Hippocampal formation (tissue), 2 donors: ENCODE measurements at regions not wholly inside any gene's neighbourhood (a gene's known extent, or its start where the extent isn't known, plus 50 kb on each side); places are given as distances from the start of the nearest gene placed in this dataset.
"Not testable (repeated sequence)": the region's sequence is repeated elsewhere in the genome, so short reads cannot be mapped to it uniquely, and the experiment has no call there.

ENCODE experiments used
- DNase-seq, 2 donors: peaks; one replicate each; lab custom pipeline; 2025; lab: John Stamatoyannopoulos, UW

DNA sequence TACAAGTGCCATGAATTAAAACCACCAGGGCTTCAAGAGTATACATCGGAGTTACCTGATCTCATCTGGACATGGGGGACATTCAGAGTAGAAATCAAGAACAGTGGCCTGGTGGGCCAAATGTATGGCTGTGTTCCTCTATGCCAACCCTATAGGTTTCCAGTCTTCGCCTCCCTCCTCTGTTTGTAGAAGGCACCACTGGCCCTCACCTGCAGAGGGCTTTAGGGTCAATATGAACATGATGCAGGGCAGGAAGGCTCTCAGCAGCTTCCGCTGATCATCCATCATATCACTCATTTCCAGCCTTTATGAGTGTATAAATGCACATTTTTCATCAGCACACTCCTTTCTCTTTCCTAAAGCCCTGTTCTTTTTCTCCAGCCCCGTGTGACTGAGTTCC lies 555.5 kb upstream of the BRINP1 start:
- no peak for DNase-seq

DNA sequence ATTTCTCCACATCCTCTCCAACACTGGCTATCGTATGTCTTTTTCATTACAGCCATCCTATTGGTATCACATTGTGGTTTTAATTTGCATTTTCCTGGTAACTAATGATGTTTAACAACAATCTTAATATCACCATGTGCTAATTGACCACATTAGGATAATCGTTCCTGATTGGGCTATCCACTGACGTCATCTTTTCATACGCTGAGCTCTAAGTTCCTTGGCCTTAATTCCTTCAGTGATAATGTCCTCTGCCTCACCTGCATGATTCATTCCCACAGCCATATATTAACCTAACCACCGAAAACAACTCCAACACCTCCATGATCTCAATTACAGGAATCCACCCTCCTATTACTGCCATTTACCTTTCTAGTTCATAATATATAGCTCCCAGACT lies 547.9 kb upstream of the BRINP1 start:
- no peak for DNase-seq

DNA sequence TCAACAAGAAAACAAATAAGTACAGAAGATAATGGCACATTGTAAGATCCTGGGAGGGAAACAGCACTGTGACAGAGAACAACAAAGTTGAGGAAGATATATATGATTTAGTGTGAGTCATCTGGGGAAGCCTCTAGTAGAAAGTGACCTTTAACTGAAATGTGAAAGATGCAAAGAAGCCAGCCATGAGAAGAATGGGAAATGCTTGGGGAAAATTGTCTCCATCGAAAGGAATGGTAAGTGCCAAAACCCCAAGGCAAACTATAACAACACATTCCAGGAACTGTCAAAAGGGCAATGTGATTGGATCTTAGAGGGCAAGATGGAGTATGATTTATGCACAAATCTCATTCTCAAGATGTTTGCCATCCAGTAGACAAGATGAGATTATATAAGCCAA lies 537.8 kb upstream of the BRINP1 start:
- no peak for DNase-seq

DNA sequence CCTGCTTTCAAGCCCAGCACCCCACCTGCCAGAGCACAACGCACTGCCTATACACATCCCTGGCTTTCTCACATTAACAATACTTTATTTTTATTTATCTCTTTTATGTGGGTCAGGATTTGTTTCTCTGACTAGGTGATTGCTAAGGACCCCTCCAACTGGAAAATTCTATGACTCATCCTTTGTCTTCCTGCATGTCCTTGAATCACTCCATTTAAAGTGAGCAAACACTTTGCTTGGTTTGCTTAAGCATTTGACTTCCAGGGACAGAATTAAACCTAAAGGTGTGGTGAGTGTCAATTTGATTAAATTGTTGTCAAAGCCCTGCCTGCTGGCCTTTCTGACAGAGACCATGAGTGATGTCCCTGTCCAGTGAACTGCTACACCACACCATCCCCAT lies 536.5 kb upstream of the BRINP1 start:
- DNase-seq, result no peak

DNA sequence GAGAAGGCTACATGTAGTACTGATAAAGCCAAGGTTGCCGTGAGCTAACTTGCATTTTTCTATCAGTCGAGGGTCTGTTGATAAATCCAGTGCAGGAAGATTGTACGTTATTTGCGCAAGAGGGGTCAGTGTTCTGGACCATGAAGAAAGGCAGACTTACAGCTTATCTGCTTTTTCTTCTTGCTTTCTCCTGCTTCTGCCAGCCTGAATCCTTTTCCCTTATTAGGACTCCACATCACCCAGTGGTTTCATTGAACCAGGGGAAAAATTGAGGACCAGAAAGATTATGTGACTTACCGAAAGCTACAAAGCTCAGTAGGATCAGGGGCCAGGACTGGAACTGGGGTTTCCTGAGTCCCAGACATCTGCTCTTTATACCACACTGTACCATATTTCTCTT lies 534.6 kb upstream of the BRINP1 start:
- no peak for DNase-seq

DNA sequence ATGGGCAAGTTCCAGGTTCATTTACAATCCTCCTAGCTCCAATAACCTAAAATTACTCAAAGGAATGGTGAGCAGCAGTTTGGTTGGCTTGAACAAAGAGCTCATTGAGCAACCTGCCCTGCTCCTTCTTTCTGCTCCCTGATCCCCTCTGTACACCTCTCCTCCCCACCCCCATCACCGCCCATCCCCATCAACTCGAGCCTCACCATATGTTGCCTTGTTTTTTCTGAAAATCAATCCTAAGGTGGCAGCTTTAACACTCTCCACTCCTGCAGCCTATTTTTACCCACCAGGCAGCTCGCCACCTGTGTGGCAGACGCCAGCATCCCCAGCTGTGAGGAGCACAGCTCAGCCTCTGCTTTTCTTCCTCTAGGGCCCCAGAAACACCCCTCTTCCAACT lies 533.4 kb upstream of the BRINP1 start:
- DNase-seq, result no peak

DNA sequence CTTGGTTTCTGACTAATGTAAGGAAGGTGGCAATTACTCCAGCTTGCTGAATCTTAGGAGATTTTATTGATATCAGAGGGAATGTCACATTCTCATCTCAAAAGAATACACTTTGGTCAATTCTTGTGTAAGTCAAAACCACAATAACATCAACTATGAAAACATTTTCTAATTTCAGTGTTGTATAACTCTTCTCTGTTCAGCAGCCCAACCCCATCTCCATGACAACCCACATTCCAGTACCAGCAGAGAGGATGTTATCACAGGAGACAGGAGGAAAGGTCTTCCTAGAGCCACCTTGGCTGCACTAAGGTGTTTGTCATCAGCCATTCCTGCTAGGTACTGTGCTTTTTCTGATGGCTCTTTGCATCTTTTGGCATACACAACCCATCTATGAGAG lies 529.1 kb upstream of the BRINP1 start:
- no peak for DNase-seq

DNA sequence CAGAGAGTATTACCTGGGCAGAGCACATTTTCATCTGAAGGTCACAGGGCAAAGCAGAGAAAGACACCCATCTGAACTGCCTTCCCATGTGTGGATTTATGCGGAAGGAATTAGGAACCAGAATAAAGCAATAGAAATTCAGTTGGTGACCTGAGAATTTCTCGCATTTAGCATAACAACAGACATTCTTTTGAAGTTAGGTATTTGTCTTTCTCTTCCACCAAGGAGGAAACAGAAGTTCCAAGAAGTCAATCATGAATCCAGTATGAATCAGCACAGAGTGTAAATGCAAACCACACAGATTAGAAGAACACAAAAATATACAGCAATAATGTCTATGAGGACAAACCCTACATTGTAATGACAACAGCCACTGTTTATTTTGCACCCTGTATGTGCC lies 515.2 kb upstream of the BRINP1 start:
- no peak for DNase-seq

DNA sequence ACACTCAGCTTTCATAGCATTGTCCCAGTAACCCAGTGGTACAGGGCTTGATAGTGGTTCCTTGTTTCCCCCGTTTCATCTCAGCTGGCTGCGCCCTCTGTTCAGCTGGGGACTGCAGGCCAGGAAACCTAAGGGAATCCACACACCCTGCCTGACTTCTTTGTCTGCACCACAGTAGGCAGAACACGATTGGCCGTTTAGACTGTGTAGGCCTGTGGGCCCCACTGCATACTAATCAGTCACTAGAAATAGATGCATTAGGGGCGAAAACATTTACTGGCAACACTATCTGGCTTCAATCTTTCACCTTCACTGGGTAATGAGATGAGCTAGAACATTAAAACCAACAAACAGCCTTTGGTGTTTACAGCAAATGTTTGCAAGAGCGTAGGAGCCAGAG lies 512.7 kb upstream of the BRINP1 start:
- DNase-seq, result no peak

DNA sequence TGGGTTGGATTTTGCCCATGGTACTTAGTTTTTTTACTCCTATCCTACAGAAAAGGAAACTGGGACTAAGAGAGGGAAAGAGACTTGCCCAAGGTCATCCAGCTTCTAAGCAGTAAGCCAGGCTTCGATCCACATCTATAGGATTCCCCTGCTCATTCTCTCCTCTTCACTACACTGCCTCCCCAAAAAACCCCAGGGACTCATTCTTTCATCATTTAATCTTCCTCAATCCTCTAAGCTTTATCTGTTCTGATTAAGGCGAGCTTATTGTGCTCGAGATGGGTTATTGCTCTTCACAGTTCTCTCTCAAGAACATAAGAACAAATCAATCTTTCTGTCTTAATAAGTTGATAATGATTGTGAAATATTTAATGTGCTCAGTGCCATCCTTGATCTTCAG lies 511.1 kb upstream of the BRINP1 start:
- no peak for DNase-seq

DNA sequence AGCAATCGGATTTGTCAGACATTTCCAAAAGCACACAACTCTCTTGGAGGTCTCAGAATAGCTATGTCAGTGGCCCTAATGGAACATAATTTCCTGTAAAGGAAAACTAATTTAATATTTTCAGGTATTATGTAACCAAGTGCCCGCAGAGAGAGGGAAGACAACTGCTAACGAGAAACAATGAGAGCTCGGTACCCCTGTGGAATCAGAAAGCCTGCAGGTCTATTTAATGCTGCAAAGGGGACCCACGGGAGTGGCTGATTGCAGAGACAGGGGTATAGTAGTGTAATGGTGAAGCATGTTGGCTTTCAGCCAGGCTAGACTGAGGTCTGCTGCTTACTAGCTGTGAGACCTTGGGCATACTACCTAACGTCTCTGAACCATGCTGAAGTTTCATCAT lies 508.1 kb upstream of the BRINP1 start:
- DNase-seq, result no peak

DNA sequence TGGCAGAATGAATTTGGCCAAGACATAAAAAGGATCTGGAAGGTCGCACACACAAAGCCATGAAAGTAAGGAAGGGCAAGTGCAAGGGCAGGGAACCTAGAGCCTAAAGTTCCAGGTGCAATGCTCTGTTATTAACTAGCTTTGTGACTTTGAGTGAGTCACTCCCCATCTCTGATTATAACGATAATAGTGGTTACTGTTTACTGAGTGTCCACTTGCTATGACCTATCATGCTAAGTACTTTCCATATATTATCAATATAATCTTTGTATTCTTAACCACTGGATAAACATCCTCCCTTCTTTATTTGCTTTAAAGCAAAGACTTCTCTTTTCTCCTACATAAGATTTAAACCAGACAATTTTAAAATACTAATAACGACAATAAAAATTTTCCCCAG lies 504.6 kb upstream of the BRINP1 start:
- DNase-seq, result no peak

DNA sequence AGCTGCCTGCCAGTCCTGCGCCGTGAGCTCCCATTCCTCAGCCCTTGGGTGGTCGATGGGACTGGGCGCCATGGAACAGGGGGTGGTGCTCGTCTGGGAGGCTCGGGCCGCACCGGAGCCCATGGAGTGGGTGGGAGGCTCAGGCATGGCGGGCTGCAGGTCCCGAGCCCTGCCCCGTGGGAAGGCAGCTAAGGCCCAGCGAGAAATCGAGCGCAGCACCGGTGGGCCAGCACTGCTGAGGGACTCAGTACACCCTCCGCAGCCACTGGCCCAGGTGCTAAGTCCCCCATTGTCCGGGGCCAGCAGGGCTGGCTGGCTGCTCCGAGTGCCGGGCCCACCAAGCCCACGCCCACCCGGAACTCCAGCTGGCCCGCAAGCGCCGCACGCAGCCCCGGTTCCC lies 501.0 kb upstream of the BRINP1 start:
- DNase-seq, result not testable (repeated sequence)

DNA sequence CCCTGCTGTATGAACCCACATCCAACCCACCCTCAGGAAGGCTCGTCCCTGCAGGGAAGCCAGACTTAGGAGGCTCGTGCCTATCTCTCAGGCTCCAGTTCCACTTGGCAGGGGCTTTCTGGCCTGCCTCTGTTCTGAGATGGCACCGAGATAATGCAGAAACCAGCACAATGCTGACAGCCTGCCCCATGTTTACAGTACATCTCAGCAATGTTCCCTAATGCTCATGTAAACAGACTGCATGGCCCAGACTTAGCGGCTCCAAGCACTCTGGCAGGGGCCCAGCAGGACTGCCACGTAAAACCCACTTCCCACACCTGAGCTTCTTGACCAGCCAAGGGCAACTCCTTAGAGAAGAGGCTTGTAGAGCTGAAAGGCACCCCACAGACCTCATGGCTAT lies 499.5 kb upstream of the BRINP1 start:
- DNase-seq, result no peak

DNA sequence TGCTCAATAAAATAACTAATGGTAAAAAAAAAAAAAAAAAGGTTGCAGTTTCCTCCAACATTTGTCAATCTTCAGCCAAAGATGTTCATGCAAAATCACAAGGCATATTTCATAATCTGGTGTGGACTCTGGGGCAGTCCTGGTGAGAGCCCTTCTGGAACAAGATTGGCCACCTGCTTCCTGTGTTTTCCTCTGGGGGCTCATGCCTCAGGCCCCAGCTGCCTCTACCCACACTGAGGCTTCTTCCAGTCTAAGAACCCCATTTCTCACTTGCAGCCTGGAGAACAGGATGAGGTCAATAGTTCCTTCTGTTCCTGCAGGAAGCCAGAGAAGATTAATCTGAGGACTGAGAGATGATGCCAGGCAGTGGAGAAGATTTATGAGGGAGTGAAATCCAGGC lies 492.6 kb upstream of the BRINP1 start:
- no peak for DNase-seq

DNA sequence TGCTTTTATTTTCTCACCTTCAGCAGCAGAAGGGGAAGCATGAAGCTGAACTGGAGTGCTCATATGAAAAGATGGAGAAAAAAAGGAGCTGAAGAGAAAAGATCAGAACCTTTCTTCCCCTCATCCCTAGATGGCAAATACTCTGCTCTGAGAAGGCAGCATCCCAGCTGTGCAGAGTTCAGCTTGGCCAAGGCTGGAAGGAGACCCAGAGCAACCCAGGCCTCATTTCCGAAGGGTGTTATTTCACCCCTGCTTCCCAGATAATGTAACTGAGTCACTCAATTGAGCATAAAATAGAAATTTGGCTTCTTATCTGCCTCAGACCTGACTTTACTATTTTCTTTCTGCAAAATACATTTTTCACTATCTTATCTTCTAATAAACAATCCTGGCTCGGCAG lies 489.9 kb upstream of the BRINP1 start:
- no peak for DNase-seq

DNA sequence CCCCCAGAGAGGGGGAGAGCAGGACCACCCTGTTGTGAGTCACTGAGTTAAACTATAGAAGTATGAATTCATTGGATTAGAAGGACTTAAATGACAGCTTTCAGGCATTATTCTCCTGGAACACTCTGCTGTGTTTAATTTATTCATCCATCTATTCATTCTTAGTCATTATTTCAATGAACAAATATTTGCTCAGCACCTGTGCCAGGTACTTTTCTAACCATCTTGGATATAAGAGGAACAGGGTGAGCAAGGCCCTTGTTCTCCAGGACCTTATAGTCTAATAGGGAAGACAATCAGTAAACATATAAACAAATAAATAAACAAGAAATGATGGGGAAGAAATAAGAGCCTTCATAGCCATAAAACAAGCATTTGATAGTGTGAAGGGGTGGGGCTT lies 483.9 kb upstream of the BRINP1 start:
- DNase-seq, result no peak

DNA sequence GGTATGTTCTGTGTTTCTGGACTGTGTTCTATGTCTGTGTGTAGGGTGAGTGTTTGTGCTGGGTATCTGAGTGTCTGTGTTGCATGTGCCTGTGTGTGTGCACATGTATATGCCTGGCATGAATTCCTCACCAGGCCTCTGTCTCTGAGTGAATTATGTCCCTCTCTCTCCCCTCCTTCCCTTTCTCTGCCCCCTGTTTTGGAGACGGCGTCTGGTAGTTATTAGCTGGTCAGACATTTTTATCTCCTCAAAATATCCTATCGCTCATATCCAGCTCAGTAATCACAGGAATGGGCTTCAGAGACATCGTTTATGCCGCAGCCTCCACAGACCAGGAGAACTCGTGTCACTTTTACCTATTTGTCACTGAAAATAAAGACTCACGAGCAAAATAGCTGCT lies 483.2 kb upstream of the BRINP1 start:
- DNase-seq, result no peak

DNA sequence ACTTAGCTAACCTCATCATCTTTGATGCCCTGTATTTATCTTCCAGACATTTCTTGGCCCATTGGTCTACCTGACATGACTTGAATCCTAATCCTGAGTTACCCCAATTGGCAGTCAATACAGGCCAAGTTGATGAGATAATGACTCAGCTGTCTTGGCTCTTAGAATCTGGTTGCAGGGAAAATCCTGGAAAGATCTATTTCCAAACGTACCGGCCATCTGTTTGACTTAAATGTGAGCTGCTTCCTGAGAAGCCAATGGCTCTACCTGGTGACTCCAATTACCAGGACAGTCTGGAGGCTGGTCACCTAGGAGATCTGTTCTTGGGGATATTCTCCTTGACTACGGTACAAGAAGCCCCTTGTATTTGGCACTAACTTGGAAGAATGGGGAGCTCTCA lies 475.2 kb upstream of the BRINP1 start:
- DNase-seq, result no peak

DNA sequence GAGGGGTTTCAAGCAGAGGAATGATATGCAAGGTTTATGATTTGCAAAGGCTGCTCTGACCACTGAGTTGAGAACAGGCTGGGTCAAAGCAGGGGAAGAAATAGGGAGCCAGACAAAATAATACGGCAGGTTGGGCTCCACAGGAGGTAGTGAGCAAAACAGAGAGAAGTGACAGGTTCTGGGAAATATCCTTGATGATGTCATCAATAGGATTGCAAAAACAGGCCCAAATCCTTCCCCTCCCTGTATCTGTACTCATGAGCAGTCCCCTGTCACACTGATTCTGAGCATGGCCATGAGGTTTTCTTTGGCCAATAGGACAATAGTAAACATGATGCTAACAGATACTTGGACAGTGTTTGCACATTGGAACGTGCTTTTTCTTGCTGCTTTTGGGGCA lies 471.8 kb upstream of the BRINP1 start:
- no peak for DNase-seq

DNA sequence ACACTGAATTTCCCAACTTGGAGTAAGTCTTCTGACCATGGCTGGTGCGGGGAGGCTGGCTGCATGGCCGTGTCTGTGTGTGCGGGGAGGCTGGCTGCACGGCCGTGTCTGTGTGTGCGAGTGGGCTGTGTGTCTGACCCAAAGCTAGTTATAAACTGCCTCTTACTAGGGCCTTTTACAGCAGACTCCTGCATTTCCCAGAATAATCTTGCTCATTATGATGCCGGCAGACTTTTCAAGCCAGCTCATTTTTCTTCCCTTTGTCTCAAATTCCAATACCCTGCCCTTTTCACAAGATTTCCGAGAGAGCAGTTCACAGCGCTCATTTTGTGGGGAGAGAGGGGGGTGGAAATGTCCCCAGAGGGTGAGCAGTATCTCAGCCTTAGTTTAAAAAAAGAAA lies 470.7 kb upstream of the BRINP1 start:
- no peak for DNase-seq

DNA sequence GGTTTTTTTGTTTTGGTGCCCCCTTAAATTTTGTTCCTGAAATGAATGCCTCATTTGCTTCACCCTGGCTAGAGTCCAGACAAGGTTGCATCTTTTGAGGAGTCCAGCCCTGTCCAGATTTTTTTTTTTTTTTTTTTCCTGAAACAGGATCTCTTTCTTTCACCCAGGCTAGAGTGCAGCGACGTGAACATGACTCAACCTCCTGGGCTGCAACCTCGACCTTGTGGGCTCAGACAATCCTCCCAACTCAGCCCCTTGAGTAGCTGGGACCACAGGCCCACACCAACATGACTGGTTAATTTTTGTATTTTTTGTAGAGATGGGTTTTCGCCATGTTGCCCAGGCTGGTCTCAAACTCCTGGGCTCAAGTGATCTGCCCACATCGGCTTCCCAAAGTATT lies 469.0 kb upstream of the BRINP1 start:
- DNase-seq, result no peak

DNA sequence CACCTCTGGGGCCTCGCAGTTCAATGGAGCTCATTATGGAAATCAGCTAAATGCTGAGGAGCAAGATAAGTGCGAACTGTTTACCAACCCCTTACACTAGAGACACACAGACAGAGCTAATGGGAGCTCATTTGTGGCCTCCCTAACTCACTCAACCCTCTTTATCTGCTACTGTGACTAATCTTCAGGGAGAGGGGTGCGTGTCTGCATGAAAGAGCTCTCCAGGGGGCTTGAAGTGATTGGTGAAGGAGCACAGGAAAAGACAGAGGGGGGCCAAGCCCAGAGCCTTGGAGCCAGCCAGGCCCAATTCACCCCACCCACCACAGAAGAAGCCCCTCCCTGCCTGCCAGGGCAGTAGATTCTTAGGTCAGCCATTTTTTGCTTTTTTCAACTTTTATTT lies 466.8 kb upstream of the BRINP1 start:
- no peak for DNase-seq

DNA sequence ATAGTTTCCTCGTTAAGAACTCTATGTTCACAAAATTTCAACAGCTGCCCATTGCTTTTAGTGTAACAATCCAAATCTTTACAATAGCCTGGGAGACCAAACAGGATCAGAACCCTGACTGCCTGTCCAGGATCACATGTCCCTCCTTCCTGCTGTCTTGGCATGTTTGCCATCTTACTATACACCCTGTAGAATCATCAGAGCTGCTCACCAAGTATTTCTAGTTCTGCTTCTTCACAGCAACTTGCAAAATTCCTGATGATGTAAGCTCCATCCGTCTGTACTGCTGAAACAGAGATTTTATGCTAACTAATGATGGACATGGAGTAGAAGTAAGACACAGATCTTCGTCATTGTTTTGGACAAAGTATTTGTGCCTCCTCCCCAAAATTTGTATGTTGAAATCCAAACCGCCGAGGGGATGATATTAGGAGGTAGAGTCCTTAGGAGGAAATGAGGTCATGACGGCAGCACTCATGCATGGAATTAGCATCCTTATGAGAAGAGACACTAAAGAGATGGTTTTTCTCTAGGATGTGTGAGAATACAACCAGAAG lies 464.9 kb upstream of the BRINP1 start:
- no peak for DNase-seq

DNA sequence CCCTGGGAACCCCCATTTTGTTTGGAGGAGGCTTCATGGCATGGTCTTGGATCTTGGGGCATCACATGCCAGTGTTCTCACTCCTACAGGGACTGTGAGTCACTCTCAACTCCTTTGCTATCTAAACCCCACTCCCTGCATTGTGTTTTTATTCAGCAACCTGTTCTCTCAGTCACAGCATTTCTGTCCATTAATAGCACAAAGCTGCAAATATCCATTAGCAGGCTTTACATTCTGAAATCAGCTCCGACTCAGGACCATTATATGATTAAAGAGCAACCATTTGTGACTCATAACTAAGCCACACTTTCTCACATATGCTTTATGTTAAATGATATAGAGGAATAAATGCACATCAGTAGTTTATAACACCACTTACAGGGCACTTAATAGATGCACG lies 462.1 kb upstream of the BRINP1 start:
- no peak for DNase-seq
